Tibial nerve (tissue), 4 donors: ENCODE measurements at regions not wholly inside any gene's neighbourhood (a gene's known extent, or its start where the extent isn't known, plus 50 kb on each side); places are given as distances from the start of the nearest gene placed in this dataset.
"Not testable (repeated sequence)": the region's sequence is repeated elsewhere in the genome, so short reads cannot be mapped to it uniquely, and the experiment has no call there.

Experiments used
- DNase-seq, 2 donors: peaks; one replicate each; pipeline ENCODE4 v3.0.0-alpha.2; 2019; ENCODE audit warnings: low spot score in 2 of 2
- H3K27ac ChIP-seq, 4 donors: fragments of 200-600 bp; sonication (generic) in 3 of 4; one replicate each; pipeline ENCODE4 v1.5.1; 2017 to 2019; ENCODE audit warnings: mild to moderate bottlenecking in 1 of 4
- H3K27me3 ChIP-seq, 2 donors: fragments of 200-600 bp; sonication (generic) in 1 of 2; one replicate each; pipeline versions ENCODE4 v1.5.1 to v1.6.0; 2017 to 2019
- H3K36me3 ChIP-seq, 3 donors: fragments of 200-600 bp; sonication (generic); one replicate each; pipeline ENCODE4 v1.5.1; 2018 to 2019
- H3K4me1 ChIP-seq, 4 donors: fragments of 200-600 bp; sonication (generic) in 3 of 4; one replicate each; pipeline ENCODE4 v1.5.1; 2017 to 2019
- H3K4me3 ChIP-seq, 4 donors: fragments of 200-600 bp; sonication (generic) in 3 of 4; one replicate each; pipeline ENCODE4 v1.5.1; 2017 to 2019; ENCODE audit warnings: mild to moderate bottlenecking in 1 of 4, moderate library complexity in 1 of 4
- H3K9me3 ChIP-seq, 4 donors: fragments of 200-600 bp; sonication (generic) in 3 of 4; one replicate each; pipeline ENCODE4 v1.5.1; 2017 to 2019
- EP300 ChIP-seq, 2 donors: sonication (generic); formaldehyde crosslinking; IDR thresholded peaks; one replicate each; pipeline ENCODE4 v1.6.1; 2017; ENCODE audit warnings: antibody characterized with exemption in 2 of 2, mild to moderate bottlenecking in 1 of 2
- POLR2A ChIP-seq, 2 donors: fragments of 450-650 bp; IDR thresholded peaks; one replicate each; pipeline ENCODE4 v1.6.1; 2017; ENCODE audit warnings: antibody characterized with exemption in 2 of 2, mild to moderate bottlenecking in 2 of 2, moderate library complexity in 2 of 2
- WGBS, 2 donors: methylation state at CpG; one replicate each; pipeline ENCODE4 v1.1.5; 2018; 5-methylcytosine and 5-hydroxymethylcytosine counted together
- TF ChIP-seq, protein P1 (sequence below), 5 experiments: fragments of 200-600 bp in 3 of 5; fragments of 450-650 bp in 2 of 5; sonication (generic) in 3 of 5; IDR thresholded peaks; one replicate each; pipeline ENCODE4 v1.5.1; 2016 to 2019; ENCODE audit warnings: antibody characterized with exemption in 5 of 5, mild to moderate bottlenecking in 3 of 5, moderate library complexity in 2 of 5

DNA sequence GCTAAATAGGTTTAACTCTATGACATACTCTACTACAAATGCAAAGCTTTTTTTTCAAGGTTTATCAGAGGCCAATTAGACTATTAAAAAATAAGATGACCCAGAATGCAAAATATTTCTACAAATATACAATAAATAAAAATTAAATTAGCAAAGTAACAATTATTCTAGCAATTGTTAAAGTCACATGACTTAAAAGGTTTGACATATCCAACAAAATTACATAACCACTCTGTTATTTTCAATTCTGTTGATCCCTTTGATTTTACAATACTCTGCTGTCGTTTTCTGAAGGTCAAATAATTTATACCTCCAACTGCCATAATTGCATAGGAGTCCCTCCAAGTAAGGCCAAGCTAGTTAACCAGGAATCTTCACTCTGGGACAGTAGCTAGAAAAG, 292.6 kb upstream of the MIR17HG start:
- Histone ChIP-seq H3K36me3 (no peaks in the 10 kb centered on the region), H3K4me3 (no peak overlapping the region), H3K27me3 (no peaks in the 10 kb centered on the region), H3K9me3 (peaks cover 0 to 20% (median 0%) of the 10 kb centered on the region in 4 donors), H3K27ac (no peak overlapping the region), H3K4me1 (no peaks in the 10 kb centered on the region)
- DNase-seq, result no peak
- no peak for TF ChIP-seq EP300 (IDR thresholded peaks at IDR 0.05)
- TF ChIP-seq, protein P1, sequence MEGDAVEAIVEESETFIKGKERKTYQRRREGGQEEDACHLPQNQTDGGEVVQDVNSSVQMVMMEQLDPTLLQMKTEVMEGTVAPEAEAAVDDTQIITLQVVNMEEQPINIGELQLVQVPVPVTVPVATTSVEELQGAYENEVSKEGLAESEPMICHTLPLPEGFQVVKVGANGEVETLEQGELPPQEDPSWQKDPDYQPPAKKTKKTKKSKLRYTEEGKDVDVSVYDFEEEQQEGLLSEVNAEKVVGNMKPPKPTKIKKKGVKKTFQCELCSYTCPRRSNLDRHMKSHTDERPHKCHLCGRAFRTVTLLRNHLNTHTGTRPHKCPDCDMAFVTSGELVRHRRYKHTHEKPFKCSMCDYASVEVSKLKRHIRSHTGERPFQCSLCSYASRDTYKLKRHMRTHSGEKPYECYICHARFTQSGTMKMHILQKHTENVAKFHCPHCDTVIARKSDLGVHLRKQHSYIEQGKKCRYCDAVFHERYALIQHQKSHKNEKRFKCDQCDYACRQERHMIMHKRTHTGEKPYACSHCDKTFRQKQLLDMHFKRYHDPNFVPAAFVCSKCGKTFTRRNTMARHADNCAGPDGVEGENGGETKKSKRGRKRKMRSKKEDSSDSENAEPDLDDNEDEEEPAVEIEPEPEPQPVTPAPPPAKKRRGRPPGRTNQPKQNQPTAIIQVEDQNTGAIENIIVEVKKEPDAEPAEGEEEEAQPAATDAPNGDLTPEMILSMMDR (IDR thresholded peaks at IDR 0.05), result no peak
- no peak for TF ChIP-seq POLR2A (IDR thresholded peaks at IDR 0.05)
- WGBS, 2 donors, result 60 to 65% methylated on average over 1 of the region's 1 CpG

DNA sequence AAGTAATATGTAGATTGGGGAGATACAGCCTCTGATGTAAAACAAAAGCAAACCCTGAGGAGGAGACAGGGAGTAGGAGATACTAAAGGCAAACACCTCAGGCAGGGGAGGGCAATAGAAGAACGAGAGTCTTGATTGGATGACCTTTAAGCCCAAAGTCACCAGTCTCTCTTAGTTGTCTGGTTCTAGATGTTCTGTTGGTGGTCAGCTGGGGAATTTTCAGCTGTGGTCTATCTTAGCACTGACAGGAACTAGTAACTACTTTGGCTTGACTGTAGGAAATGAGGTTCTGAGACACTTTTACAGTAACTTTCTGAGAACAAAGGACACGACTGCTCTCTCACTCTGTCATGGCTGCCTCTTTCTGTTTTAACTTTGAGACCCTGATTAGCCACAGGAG, 290.7 kb upstream of the MIR17HG start:
- H3K4me3 ChIP-seq, result no peak overlapping the region
- H3K27ac ChIP-seq, result no peak overlapping the region
- WGBS, 2 donors, result 76 to 80% methylated on average over 2 of the region's 2 CpGs
- peaks cover 0 to 20% (median 0%) of the 10 kb centered on the region in 4 donors for H3K9me3 ChIP-seq
- H3K4me1 ChIP-seq, result no peaks in the 10 kb centered on the region
- no peak for DNase-seq
- TF ChIP-seq, protein P1 (IDR thresholded peaks at IDR 0.05), result no peak
- no peak for TF ChIP-seq EP300 (IDR thresholded peaks at IDR 0.05)
- no peak for TF ChIP-seq POLR2A (IDR thresholded peaks at IDR 0.05)
- H3K27me3 ChIP-seq, result no peaks in the 10 kb centered on the region
- H3K36me3 ChIP-seq, result no peaks in the 10 kb centered on the region

DNA sequence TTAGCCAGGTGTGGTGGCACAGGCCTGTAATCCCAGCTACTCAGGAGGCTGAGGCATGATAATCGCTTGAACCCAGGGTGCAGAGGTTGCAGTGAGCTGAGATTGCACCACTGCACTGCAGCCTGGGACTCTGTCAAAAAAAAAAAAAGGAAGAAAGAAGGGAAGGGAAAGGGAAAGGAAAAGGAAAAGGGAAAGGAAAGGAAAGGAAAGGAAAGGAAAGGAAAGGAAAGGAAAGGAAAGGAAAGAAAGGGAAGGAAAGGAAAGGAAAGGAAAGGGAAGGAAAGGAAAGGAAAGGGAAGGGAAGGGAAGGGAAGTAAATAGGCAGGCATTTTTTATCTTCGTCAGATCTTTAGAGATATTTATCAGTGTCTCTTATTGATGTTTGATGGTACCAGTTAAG, 290.0 kb upstream of the MIR17HG start:
- WGBS, 2 donors, result 95 to 96% methylated on average over 2 of the region's 2 CpGs
- not testable (repeated sequence) for H3K27me3 ChIP-seq, DNase-seq, H3K4me3 ChIP-seq, H3K27ac ChIP-seq, H3K4me1 ChIP-seq, H3K36me3 ChIP-seq
- H3K9me3 ChIP-seq, result peaks cover 0 to 20% (median 0%) of the 10 kb centered on the region in 4 donors

DNA sequence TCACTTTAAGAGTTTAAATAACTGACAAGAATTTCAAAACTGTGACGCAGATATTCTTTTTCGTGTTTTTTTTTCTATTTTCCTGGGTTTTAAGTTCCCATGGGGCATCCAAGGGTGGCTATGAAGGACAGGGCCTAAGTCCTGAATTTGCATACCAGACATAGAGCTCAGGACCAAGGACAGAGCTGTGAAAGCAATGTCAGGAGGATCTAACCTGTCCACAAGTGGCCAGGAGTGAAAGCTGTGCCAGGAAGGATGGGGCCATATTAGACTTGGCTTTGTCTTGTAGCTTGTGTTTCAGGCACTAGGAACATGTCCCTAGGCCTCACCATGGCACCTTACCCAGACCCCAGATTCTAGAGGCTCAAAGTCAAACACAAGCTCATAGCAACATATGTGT, 289.4 kb upstream of the MIR17HG start:
- Histone ChIP-seq H3K36me3 (no peaks in the 10 kb centered on the region), H3K27ac (no peak overlapping the region), H3K4me1 (no peaks in the 10 kb centered on the region), H3K27me3 (no peaks in the 10 kb centered on the region), H3K9me3 (peaks cover 0 to 20% (median 0%) of the 10 kb centered on the region in 4 donors), H3K4me3 (no peak overlapping the region)
- no peak for DNase-seq
- TF ChIP-seq, protein P1 (IDR thresholded peaks at IDR 0.05), result no peak
- no peak for TF ChIP-seq POLR2A (IDR thresholded peaks at IDR 0.05)
- TF ChIP-seq EP300 (IDR thresholded peaks at IDR 0.05), result no peak
- 89 to 93% methylated on average over 2 of the region's 2 CpGs for WGBS, 2 donors

DNA sequence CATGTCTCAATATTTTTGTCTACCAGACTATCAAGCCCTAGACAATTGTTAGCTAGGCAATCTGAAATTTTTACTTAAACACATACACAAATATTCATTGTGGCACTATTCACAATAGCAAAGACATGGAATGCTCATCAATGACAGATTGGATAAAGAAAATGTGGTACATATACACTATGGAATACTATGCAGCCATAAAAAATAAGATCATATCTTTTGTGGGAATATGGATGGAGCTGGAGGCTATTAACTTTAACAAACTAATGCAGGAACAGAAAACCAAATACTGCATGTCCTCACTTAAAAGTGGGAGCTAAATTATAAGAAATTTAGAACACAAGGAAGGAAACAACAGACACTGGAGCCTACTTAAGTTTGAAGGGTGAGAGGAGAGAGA, 288.6 kb upstream of the MIR17HG start:
- no peak overlapping the region for H3K4me3 ChIP-seq
- peaks cover 0 to 20% (median 0%) of the 10 kb centered on the region in 4 donors for H3K9me3 ChIP-seq
- no peak for DNase-seq
- no peak for TF ChIP-seq POLR2A (IDR thresholded peaks at IDR 0.05)
- TF ChIP-seq, protein P1 (IDR thresholded peaks at IDR 0.05), result no peak
- no peak for TF ChIP-seq EP300 (IDR thresholded peaks at IDR 0.05)
- no peaks in the 10 kb centered on the region for H3K27me3 ChIP-seq
- no peak overlapping the region for H3K27ac ChIP-seq
- H3K4me1 ChIP-seq, result no peaks in the 10 kb centered on the region
- H3K36me3 ChIP-seq, result no peaks in the 10 kb centered on the region

DNA sequence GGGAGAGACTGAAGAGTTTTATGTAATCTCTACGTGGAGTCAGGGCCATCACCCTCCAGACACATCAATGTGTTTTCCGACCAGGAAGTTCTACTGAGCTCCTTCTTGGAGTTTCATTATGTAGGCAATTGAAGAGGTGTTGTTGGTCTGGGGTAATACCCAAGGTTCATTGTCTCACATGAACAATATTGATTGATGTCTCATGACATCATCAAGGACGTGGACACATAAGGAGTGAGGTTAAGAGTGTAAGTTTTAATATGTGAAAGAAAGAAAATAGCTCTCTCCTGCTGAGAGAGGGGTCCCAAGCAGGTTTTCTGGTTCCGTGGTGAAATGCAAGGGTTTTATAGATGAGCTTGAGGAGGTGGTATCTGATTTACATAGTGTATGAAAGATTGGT, 280.7 kb upstream of the MIR17HG start:
- 66 to 74% methylated on average over 4 of the region's 4 CpGs for WGBS, 2 donors
- Histone ChIP-seq H3K4me1 (no peaks in the 10 kb centered on the region), H3K27me3 (no peaks in the 10 kb centered on the region), H3K4me3 (no peak overlapping the region), H3K36me3 (no peaks in the 10 kb centered on the region), H3K9me3 (no peaks in the 10 kb centered on the region), H3K27ac (no peak overlapping the region)
- no peak for DNase-seq
- TF ChIP-seq, protein P1 (IDR thresholded peaks at IDR 0.05), result no peak
- TF ChIP-seq EP300 (IDR thresholded peaks at IDR 0.05) (no peak), POLR2A (IDR thresholded peaks at IDR 0.05) (no peak)
